ENCODE measurements at regions not wholly inside any gene's neighbourhood (a gene's known extent, or its start where the extent isn't known, plus 50 kb on each side); places are given as distances from the start of the nearest gene placed in this dataset.

GRCh38 chr3:71990545-71990944 is 205.6 kb upstream of the PROK2 start:
- TF ChIP-seq, protein P1, sequence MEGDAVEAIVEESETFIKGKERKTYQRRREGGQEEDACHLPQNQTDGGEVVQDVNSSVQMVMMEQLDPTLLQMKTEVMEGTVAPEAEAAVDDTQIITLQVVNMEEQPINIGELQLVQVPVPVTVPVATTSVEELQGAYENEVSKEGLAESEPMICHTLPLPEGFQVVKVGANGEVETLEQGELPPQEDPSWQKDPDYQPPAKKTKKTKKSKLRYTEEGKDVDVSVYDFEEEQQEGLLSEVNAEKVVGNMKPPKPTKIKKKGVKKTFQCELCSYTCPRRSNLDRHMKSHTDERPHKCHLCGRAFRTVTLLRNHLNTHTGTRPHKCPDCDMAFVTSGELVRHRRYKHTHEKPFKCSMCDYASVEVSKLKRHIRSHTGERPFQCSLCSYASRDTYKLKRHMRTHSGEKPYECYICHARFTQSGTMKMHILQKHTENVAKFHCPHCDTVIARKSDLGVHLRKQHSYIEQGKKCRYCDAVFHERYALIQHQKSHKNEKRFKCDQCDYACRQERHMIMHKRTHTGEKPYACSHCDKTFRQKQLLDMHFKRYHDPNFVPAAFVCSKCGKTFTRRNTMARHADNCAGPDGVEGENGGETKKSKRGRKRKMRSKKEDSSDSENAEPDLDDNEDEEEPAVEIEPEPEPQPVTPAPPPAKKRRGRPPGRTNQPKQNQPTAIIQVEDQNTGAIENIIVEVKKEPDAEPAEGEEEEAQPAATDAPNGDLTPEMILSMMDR (IDR thresholded peaks at IDR 0.05): no peak
- TF ChIP-seq RNF2 (IDR thresholded peaks at IDR 0.05; ENCODE audit: borderline replicate concordance, low read depth) (no peak), POLR2A (IDR thresholded peaks at IDR 0.05; ENCODE audit: low read length) (no peak), PHF8 (IDR thresholded peaks at IDR 0.05; ENCODE audit: borderline replicate concordance, low read depth) (no peak), HDAC2 (IDR thresholded peaks at IDR 0.05) (no peak), EP300 (IDR thresholded peaks at IDR 0.05) (no peak), CEBPB (IDR thresholded peaks at IDR 0.05) (no peak), EHMT2 (IDR thresholded peaks at IDR 0.05; ENCODE audit: low read depth) (no peak), REST (IDR thresholded peaks at IDR 0.05) (no peak), RAD21 (conservative IDR thresholded peaks at IDR 0.05 in 1 of 2, IDR thresholded peaks at IDR 0.05 in 1 of 2) (no peak)
- TF ChIP-seq, protein P2, sequence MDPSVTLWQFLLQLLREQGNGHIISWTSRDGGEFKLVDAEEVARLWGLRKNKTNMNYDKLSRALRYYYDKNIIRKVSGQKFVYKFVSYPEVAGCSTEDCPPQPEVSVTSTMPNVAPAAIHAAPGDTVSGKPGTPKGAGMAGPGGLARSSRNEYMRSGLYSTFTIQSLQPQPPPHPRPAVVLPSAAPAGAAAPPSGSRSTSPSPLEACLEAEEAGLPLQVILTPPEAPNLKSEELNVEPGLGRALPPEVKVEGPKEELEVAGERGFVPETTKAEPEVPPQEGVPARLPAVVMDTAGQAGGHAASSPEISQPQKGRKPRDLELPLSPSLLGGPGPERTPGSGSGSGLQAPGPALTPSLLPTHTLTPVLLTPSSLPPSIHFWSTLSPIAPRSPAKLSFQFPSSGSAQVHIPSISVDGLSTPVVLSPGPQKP (IDR thresholded peaks at IDR 0.05; ENCODE audit: low read depth, low read length): no peak
- TF ChIP-seq, protein P3, sequence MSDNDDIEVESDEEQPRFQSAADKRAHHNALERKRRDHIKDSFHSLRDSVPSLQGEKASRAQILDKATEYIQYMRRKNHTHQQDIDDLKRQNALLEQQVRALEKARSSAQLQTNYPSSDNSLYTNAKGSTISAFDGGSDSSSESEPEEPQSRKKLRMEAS (IDR thresholded peaks at IDR 0.05): no peak
- TF ChIP-seq, protein P4, sequence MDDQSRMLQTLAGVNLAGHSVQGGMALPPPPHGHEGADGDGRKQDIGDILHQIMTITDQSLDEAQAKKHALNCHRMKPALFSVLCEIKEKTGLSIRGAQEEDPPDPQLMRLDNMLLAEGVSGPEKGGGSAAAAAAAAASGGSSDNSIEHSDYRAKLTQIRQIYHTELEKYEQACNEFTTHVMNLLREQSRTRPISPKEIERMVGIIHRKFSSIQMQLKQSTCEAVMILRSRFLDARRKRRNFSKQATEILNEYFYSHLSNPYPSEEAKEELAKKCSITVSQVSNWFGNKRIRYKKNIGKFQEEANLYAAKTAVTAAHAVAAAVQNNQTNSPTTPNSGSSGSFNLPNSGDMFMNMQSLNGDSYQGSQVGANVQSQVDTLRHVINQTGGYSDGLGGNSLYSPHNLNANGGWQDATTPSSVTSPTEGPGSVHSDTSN (IDR thresholded peaks at IDR 0.05): no peak
